Ovary (tissue), 7 donors: ENCODE measurements at regions not wholly inside any gene's neighbourhood (a gene's known extent, or its start where the extent isn't known, plus 50 kb on each side); places are given as distances from the start of the nearest gene placed in this dataset.

Experiments used
- DNase-seq, 5 donors: peaks; one replicate each; pipeline ENCODE4 v3.0.0-alpha.2; 2019 to 2020
- H3K27ac ChIP-seq, 2 donors: fragments of 200-600 bp; one replicate each; pipeline versions ENCODE4 v1.5.1 to v1.8.0; 2019 to 2022
- H3K27me3 ChIP-seq: fragments of 200-600 bp; one replicate; pipeline ENCODE4 v1.8.0; 2022
- H3K36me3 ChIP-seq: fragments of 200-600 bp; sonication (generic); one replicate; pipeline ENCODE4 v1.5.1; 2019
- H3K4me1 ChIP-seq: one replicate; pipeline ENCODE4 v1.8.1; 2013; ENCODE audit warnings: mild to moderate bottlenecking, moderate library complexity; ENCODE audit not compliant: insufficient read depth
- H3K4me3 ChIP-seq: fragments of 200-600 bp; sonication (generic); one replicate; pipeline ENCODE4 v1.5.1; 2017
- H3K9me3 ChIP-seq, 2 donors: fragments of 200-600 bp in 1 of 2; sonication (generic) in 1 of 2; one replicate each; pipeline versions ENCODE4 v1.5.1 to v1.8.1; 2013 to 2019; ENCODE audit warnings: mild to moderate bottlenecking in 1 of 2, moderate library complexity in 1 of 2
- CTCF ChIP-seq, 3 donors: fragments of 450-650 bp in 2 of 3; fragments of 200-600 bp in 1 of 3; IDR thresholded peaks; one replicate each; pipeline versions ENCODE4 v1.5.1 to v1.8.0; 2016 to 2022; ENCODE audit warnings: antibody characterized with exemption in 3 of 3, mild to moderate bottlenecking in 1 of 3
- EP300 ChIP-seq: sonication (generic); formaldehyde crosslinking; IDR thresholded peaks from one replicate; pipeline ENCODE4 v1.6.1; 2017; ENCODE audit warnings: antibody characterized with exemption
- POLR2A ChIP-seq: fragments of 450-650 bp; IDR thresholded peaks from one replicate; pipeline ENCODE4 v1.6.1; 2017; ENCODE audit warnings: antibody characterized with exemption, mild to moderate bottlenecking, moderate library complexity
- WGBS, 3 donors: extraction: QIAGEN DNeasy Blood & Tissue Kit in 1 of 3; methylation state at CpG; one replicate each; pipeline versions ENCODE4 v1.1.5 to v1.1.7; 2013 to 2017; 5-methylcytosine and 5-hydroxymethylcytosine counted together
- intact Hi-C, 4 donors: fragments of 100-400 bp; cut with DNase I; formaldehyde crosslinking; loops; one replicate each; pipeline versions ENCODE4 v1.11.0 to v1.15.1; 2022 to 2023
- donor health status: DM: no; HTN: no; CAD: no; lungs with moderate emphysema.
- donor health status: DM: no; HTN: no; CAD: no.
- donor health status: Bipolar disorder and iron deficiency.
- donor health status: DM: no; HTN: no; CAD: no.
- donor health status: DM: yes; HTN: yes; CAD: no.

- intact Hi-C loops = no loop called here
- TF ChIP-seq EP300 (no peak), POLR2A (no peak), CTCF (IDR thresholded peaks at IDR 0.05) (no peak)
- 24 to 35% (median 31%) methylated on average over 17 of the region's 17 CpGs for WGBS, 3 donors
- H3K4me1 ChIP-seq = no peaks in the 10 kb centered on the region
- H3K27me3 ChIP-seq = no peaks in the 10 kb centered on the region
- H3K27ac ChIP-seq = no peak overlapping the region
- DNase-seq = no peak
- no peak overlapping the region for H3K4me3 ChIP-seq
- H3K36me3 ChIP-seq = no peaks in the 10 kb centered on the region
- no peaks in the 10 kb centered on the region for H3K9me3 ChIP-seq
Observed at GRCh38 chr5:3058942-3059341, 307.5 kb upstream of the IRX2 start.

- 29 to 34% (median 30%) methylated on average over 10 of the region's 10 CpGs for WGBS, 3 donors
- H3K4me1 ChIP-seq = no peaks in the 10 kb centered on the region
- DNase-seq = no peak
- H3K27me3 ChIP-seq = no peaks in the 10 kb centered on the region
- intact Hi-C loops = no loop called here
- no peak overlapping the region for H3K4me3 ChIP-seq
- no peaks in the 10 kb centered on the region for H3K9me3 ChIP-seq
- H3K27ac ChIP-seq = no peak overlapping the region
- TF ChIP-seq CTCF (IDR thresholded peaks at IDR 0.05) (no peak), EP300 (no peak), POLR2A (no peak)
- H3K36me3 ChIP-seq = no peaks in the 10 kb centered on the region
Observed at GRCh38 chr5:3056866-3057265, 305.4 kb upstream of the IRX2 start.

GRCh38 chr5:3051400-3051799, 299.9 kb upstream of the IRX2 start:
- DNase-seq = no peak
- Histone ChIP-seq H3K4me1 (no peaks in the 10 kb centered on the region), H3K36me3 (no peaks in the 10 kb centered on the region), H3K9me3 (no peaks in the 10 kb centered on the region), H3K27ac (no peak overlapping the region), H3K27me3 (no peaks in the 10 kb centered on the region), H3K4me3 (no peak overlapping the region)
- intact Hi-C loops = no loop called here
- TF ChIP-seq POLR2A (no peak), CTCF (IDR thresholded peaks at IDR 0.05) (no peak), EP300 (no peak)
- 86 to 88% (median 88%) methylated on average over 16 of the region's 16 CpGs for WGBS, 3 donors

GRCh38 chr5:3050863-3051262, 299.4 kb upstream of the IRX2 start:
- 86 to 92% (median 87%) methylated on average over 13 of the region's 13 CpGs for WGBS, 3 donors
- no peaks in the 10 kb centered on the region for H3K27me3 ChIP-seq
- H3K4me3 ChIP-seq = no peak overlapping the region
- H3K36me3 ChIP-seq = no peaks in the 10 kb centered on the region
- no peak overlapping the region for H3K27ac ChIP-seq
- no peaks in the 10 kb centered on the region for H3K9me3 ChIP-seq
- TF ChIP-seq CTCF (IDR thresholded peaks at IDR 0.05) (no peak), POLR2A (no peak), EP300 (no peak)
- no peak for DNase-seq
- intact Hi-C loops = no loop called here
- no peaks in the 10 kb centered on the region for H3K4me1 ChIP-seq

- H3K27me3 ChIP-seq = no peaks in the 10 kb centered on the region
- WGBS, 3 donors = 78 to 89% (median 86%) methylated on average over 11 of the region's 11 CpGs
- H3K4me1 ChIP-seq = no peaks in the 10 kb centered on the region
- no peaks in the 10 kb centered on the region for H3K9me3 ChIP-seq
- no peak overlapping the region for H3K4me3 ChIP-seq
- TF ChIP-seq CTCF (IDR thresholded peaks at IDR 0.05) = no peak
- no peak for TF ChIP-seq EP300
- no peak for TF ChIP-seq POLR2A
- no peak for DNase-seq
- intact Hi-C loops = no loop called here
- H3K36me3 ChIP-seq = no peaks in the 10 kb centered on the region
- H3K27ac ChIP-seq = no peak overlapping the region
Observed at GRCh38 chr5:3049261-3049660, 297.8 kb upstream of the IRX2 start.
